ENCODE measurements at regions not wholly inside any gene's neighbourhood (a gene's known extent, or its start where the extent isn't known, plus 50 kb on each side); places are given as distances from the start of the nearest gene placed in this dataset.

- TF ChIP-seq ZNF331 (CRISPR knock-in tag; IDR thresholded peaks at IDR 0.05; ENCODE audit: low read depth) (no peak), POLR2AphosphoS5 (IDR thresholded peaks at IDR 0.05; ENCODE audit: low read depth) (no peak)
Measured at GRCh38 chr18:49717617-49718016, 95.7 kb downstream of the ACAA2 start (continued).

DNA sequence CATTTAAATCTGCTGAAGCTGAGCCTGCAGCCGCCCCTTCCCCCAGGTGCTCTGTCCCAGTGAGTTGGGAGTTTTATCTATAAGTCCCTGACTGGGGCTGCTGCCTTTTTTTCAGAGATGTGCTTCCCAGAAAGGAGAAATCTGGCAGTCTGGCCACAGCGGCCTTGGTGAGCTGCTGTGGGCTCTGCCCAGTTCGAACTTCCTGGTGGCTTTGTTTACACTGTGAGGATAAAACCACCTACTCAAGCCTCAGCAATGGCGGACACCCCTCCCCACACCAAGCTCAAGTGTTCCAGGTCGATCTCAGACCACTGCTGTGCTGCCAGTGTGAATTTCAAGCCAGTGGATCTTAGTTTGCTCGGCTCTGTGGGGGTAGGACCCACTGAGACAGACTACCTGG lies 97.3 kb downstream of the ACAA2 start:
- H2AFZ ChIP-seq: peak overlapping the region; percentile 87

More for the DNA sequence above, 97.3 kb downstream of the ACAA2 start:
- H3K4me3 ChIP-seq: no peak overlapping the region
- no peak overlapping the region for H3K27ac Mint-ChIP-seq
- ATAC-seq: no peak
- TF ChIP-seq NANOG (IDR thresholded peaks at IDR 0.05; ENCODE audit: borderline replicate concordance) (no peak), POLR2AphosphoS5 (IDR thresholded peaks at IDR 0.05; ENCODE audit: low read depth) (no peak), CTCF (conservative IDR thresholded peaks at IDR 0.05; ENCODE audit: low read depth in 2 of 2) (no peak), REST (IDR thresholded peaks at IDR 0.05; ENCODE audit: unreplicated experiment) (no peak), EZH2phosphoT487 (IDR thresholded peaks at IDR 0.05; ENCODE audit: unreplicated experiment) (no peak), ETS1 (IDR thresholded peaks at IDR 0.05) (no peak), ZNF114 (CRISPR knock-in tag; IDR thresholded peaks at IDR 0.05) (no peak), JUNB (IDR thresholded peaks at IDR 0.05; ENCODE audit: unreplicated experiment) (no peak), ZNF331 (CRISPR knock-in tag; IDR thresholded peaks at IDR 0.05; ENCODE audit: low read depth) (no peak)
- TF ChIP-seq, protein P1, sequence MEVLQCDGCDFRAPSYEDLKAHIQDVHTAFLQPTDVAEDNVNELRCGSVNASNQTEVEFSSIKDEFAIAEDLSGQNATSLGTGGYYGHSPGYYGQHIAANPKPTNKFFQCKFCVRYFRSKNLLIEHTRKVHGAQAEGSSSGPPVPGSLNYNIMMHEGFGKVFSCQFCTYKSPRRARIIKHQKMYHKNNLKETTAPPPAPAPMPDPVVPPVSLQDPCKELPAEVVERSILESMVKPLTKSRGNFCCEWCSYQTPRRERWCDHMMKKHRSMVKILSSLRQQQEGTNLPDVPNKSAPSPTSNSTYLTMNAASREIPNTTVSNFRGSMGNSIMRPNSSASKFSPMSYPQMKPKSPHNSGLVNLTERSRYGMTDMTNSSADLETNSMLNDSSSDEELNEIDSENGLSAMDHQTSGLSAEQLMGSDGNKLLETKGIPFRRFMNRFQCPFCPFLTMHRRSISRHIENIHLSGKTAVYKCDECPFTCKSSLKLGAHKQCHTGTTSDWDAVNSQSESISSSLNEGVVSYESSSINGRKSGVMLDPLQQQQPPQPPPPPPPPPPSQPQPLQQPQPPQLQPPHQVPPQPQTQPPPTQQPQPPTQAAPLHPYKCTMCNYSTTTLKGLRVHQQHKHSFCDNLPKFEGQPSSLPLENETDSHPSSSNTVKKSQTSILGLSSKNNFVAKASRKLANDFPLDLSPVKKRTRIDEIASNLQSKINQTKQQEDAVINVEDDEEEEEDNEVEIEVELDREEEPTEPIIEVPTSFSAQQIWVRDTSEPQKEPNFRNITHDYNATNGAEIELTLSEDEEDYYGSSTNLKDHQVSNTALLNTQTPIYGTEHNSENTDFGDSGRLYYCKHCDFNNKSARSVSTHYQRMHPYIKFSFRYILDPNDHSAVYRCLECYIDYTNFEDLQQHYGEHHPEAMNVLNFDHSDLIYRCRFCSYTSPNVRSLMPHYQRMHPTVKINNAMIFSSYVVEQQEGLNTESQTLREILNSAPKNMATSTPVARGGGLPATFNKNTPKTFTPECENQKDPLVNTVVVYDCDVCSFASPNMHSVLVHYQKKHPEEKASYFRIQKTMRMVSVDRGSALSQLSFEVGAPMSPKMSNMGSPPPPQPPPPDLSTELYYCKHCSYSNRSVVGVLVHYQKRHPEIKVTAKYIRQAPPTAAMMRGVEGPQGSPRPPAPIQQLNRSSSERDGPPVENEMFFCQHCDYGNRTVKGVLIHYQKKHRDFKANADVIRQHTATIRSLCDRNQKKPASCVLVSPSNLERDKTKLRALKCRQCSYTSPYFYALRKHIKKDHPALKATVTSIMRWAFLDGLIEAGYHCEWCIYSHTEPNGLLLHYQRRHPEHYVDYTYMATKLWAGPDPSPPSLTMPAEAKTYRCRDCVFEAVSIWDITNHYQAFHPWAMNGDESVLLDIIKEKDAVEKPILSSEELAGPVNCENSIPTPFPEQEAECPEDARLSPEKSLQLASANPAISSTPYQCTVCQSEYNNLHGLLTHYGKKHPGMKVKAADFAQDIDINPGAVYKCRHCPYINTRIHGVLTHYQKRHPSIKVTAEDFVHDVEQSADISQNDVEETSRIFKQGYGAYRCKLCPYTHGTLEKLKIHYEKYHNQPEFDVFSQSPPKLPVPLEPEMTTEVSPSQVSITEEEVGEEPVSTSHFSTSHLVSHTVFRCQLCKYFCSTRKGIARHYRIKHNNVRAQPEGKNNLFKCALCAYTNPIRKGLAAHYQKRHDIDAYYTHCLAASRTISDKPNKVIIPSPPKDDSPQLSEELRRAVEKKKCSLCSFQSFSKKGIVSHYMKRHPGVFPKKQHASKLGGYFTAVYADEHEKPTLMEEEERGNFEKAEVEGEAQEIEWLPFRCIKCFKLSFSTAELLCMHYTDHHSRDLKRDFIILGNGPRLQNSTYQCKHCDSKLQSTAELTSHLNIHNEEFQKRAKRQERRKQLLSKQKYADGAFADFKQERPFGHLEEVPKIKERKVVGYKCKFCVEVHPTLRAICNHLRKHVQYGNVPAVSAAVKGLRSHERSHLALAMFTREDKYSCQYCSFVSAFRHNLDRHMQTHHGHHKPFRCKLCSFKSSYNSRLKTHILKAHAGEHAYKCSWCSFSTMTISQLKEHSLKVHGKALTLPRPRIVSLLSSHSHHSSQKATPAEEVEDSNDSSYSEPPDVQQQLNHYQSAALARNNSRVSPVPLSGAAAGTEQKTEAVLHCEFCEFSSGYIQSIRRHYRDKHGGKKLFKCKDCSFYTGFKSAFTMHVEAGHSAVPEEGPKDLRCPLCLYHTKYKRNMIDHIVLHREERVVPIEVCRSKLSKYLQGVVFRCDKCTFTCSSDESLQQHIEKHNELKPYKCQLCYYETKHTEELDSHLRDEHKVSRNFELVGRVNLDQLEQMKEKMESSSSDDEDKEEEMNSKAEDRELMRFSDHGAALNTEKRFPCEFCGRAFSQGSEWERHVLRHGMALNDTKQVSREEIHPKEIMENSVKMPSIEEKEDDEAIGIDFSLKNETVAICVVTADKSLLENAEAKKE (CRISPR knock-in tag; IDR thresholded peaks at IDR 0.05): no peak
- H3K4me1 ChIP-seq (ENCODE audit: insufficient read depth): no peaks in the 10 kb centered on the region
- no peak overlapping the region for H3K27ac ChIP-seq (ENCODE audit: low read depth)
- H3K9me2 ChIP-seq (ENCODE audit: insufficient read depth): 0 out of 2 replicates have a peak, but pooled peaks cover 4% of the 10 kb centered on the region
- H3K36me3 Mint-ChIP-seq (ENCODE audit: low read depth): no peaks in the 10 kb centered on the region
- H3K36me3 ChIP-seq (ENCODE audit: insufficient read depth): no peaks in the 10 kb centered on the region
- H3K4me3 Mint-ChIP-seq: no peak overlapping the region
- H3K27me3 Mint-ChIP-seq (ENCODE audit: insufficient read depth, low read depth, poor library complexity): peaks cover 2% of the 10 kb centered on the region
- H3K9me3 Mint-ChIP-seq: no peaks in the 10 kb centered on the region
- H3K4me2 ChIP-seq: no peak overlapping the region
- no peak for DNase-seq (ENCODE audit: low spot score)
- no peaks in the 10 kb centered on the region for H3K79me2 ChIP-seq (replicated peaks; ENCODE audit: insufficient read depth)
- no peaks in the 10 kb centered on the region for H4K20me1 ChIP-seq (replicated peaks; ENCODE audit: insufficient read depth)
- no peaks in the 10 kb centered on the region for H3K27me3 ChIP-seq (ENCODE audit: insufficient read depth)
- no peaks in the 10 kb centered on the region for H3K4me1 Mint-ChIP-seq
- H3F3A ChIP-seq (replicated peaks; ENCODE audit: low read depth): no peaks in the 10 kb centered on the region

Data from GM23338 (cell line).